BE2C (cell line): ENCODE measurements at regions not wholly inside any gene's neighbourhood (a gene's known extent, or its start where the extent isn't known, plus 50 kb on each side); places are given as distances from the start of the nearest gene placed in this dataset.

Source experiments
- DNase-seq: peaks from one replicate; pipeline ENCODE4 v3.0.0-alpha.2; 2020
- H3K27me3 ChIP-seq: fragments of 250-450 bp; sonication (Bioruptor Pico); 2 replicates; pipeline ENCODE4 v1.5.1; 2020; ENCODE audit warnings: mild to moderate bottlenecking
- H3K36me3 ChIP-seq: fragments of 250-450 bp; sonication (Bioruptor Pico); 2 replicates; pipeline ENCODE4 v1.5.1; 2020; ENCODE audit warnings: mild to moderate bottlenecking
- H3K4me1 ChIP-seq: fragments of 250-450 bp; sonication (Bioruptor Pico); 2 replicates; pipeline ENCODE4 v1.5.1; 2020
- H3K4me3 ChIP-seq: 2 replicates; pipeline ENCODE4 v1.5.1; 2011; ENCODE audit warnings: low read depth, low read length
- H3K9me3 ChIP-seq: fragments of 250-450 bp; sonication (Bioruptor Pico); 2 replicates; pipeline ENCODE4 v1.5.1; 2020
- TF ChIP-seq, protein P1 (sequence below): IDR thresholded peaks from 2 replicates; pipeline ENCODE4 v1.5.1; 2012; ENCODE audit warnings: mild to moderate bottlenecking, low read depth, low read length

DNA sequence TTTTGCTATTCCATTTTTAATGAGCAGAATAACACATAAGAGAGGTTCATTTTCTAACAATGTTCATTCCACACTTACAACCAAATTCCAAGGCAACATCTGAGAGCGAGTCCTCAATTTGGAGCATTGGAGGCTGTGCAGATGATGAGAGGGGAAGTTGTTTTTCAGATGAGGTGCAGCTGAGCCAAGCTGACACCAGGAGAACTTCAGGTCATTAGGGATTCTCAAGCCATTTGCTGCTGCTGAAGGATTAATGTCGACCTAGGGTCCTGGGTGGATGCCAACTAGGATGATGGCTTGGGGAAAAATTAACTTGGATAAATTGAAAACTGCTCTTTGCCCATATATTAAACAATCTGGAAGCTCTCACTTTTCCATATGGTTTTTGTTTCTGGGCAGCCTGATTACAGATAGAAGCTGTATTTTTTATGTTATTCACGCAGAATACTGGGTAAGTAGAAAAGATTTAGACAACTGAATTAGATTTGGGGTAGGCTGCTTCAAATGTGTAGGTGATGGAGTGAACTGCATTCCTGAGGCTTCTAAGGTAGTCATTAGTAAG lies 206.4 kb upstream of the SLC39A10 start:
- H3K4me3 ChIP-seq, result peak overlapping the region; percentile 36
- TF ChIP-seq, protein P1, sequence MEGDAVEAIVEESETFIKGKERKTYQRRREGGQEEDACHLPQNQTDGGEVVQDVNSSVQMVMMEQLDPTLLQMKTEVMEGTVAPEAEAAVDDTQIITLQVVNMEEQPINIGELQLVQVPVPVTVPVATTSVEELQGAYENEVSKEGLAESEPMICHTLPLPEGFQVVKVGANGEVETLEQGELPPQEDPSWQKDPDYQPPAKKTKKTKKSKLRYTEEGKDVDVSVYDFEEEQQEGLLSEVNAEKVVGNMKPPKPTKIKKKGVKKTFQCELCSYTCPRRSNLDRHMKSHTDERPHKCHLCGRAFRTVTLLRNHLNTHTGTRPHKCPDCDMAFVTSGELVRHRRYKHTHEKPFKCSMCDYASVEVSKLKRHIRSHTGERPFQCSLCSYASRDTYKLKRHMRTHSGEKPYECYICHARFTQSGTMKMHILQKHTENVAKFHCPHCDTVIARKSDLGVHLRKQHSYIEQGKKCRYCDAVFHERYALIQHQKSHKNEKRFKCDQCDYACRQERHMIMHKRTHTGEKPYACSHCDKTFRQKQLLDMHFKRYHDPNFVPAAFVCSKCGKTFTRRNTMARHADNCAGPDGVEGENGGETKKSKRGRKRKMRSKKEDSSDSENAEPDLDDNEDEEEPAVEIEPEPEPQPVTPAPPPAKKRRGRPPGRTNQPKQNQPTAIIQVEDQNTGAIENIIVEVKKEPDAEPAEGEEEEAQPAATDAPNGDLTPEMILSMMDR, result no peak
- no peaks in the 10 kb centered on the region for H3K36me3 ChIP-seq
- no peaks in the 10 kb centered on the region for H3K9me3 ChIP-seq
- H3K4me1 ChIP-seq, result peaks cover 11% of the 10 kb centered on the region
- no peaks in the 10 kb centered on the region for H3K27me3 ChIP-seq
- DNase-seq, result peak; percentile 38

DNA sequence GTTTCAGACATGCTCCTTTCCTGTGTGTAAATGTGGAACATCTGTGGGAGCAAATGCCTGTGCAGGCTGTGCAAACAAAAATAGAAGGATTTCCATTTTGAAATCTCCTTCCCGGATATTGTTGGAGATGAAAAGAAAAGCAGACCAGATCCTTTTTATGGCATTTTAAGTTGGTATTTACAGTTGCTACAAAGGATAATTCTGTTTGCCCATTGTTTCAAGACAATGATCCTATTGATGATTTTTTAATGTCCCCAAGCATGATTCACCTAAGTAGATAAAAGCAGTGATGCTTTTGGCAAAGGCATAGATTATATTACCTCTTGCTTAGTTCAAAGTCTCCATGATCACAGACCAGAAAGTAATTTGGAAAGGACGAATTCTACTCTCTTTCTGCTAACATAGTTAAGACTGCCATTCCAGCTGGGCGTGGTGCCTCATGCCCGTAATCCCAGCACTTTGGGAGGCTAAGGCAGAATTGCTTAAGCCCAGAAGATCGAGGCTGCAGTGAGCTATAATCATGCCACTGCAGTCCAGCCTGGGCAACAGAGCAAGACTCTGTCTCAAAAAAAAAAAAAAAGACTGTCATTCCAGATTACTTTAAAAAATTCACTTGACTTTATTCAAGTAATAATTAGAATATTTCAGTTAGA lies 209.6 kb upstream of the SLC39A10 start:
- Histone ChIP-seq H3K4me3 (no peak overlapping the region), H3K9me3 (no peaks in the 10 kb centered on the region), H3K27me3 (no peaks in the 10 kb centered on the region), H3K4me1 (peaks cover 11% of the 10 kb centered on the region), H3K36me3 (no peaks in the 10 kb centered on the region)
- DNase-seq, result no peak
- TF ChIP-seq, protein P1, result no peak

- no peaks in the 10 kb centered on the region for H3K36me3 ChIP-seq
- no peak overlapping the region for H3K4me3 ChIP-seq
- TF ChIP-seq, protein P1, result no peak
- H3K27me3 ChIP-seq, result no peaks in the 10 kb centered on the region
- no peaks in the 10 kb centered on the region for H3K9me3 ChIP-seq
- no peak for DNase-seq
- peaks cover 6% of the 10 kb centered on the region for H3K4me1 ChIP-seq
Measured at GRCh38 chr2:195445639-195446038, 211.4 kb upstream of the SLC39A10 start.

DNA sequence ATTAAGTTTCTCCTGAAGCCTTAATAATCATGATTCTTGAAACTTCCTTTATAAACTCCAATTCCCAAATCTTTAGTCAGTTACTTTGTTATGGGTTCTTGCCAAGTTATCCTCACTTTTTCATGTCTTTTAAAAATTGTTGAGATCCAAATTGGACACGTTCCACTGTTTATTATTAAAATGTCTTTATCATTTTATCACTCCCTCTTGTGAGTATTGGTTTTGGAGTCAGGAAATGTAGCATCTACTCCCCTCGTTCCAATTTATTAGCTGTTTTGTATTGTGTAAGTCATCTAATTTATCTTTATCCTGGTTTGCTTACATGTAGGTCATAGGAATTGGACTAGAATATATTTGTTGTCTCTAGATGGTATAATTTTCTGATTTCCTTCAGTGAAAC lies 213.1 kb upstream of the SLC39A10 start:
- H3K4me3 ChIP-seq, result no peak overlapping the region
- H3K27me3 ChIP-seq, result no peaks in the 10 kb centered on the region
- TF ChIP-seq, protein P1, result no peak
- no peaks in the 10 kb centered on the region for H3K9me3 ChIP-seq
- DNase-seq, result no peak
- H3K36me3 ChIP-seq, result no peaks in the 10 kb centered on the region
- no peaks in the 10 kb centered on the region for H3K4me1 ChIP-seq

DNA sequence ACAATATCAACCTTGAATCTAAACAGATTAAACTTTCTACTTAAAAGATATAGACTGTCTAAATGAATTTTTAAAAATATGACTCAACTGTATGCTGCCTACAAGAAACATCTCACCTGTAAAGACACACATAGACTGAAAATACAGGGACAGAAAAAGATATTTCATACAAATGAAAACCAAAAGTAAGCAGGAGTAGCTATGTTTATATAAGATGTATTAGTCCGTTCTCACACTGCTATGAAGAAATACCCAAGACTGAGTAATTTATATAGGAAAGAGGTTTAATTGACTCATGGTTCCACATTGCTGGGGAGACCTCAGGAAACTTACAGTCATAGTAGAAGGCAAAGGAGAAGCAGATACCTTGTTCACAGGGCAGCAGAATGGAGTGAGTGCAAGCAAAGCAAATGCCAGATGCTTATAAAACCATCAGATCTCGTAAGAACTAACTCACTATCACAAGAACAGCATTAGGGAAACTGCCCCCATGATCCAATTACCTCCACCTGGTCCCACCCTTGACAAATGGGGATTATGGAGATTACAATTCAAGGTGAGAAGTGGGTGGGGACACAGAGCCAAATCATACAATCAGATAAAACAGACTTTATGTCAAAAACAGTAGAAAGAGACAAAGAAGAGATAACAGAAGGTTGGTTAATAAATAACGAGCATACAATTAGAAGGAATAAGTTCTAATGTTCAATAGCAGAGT lies 214.4 kb upstream of the SLC39A10 start:
- TF ChIP-seq, protein P1, result no peak
- no peaks in the 10 kb centered on the region for H3K27me3 ChIP-seq
- no peak overlapping the region for H3K4me3 ChIP-seq

DNA sequence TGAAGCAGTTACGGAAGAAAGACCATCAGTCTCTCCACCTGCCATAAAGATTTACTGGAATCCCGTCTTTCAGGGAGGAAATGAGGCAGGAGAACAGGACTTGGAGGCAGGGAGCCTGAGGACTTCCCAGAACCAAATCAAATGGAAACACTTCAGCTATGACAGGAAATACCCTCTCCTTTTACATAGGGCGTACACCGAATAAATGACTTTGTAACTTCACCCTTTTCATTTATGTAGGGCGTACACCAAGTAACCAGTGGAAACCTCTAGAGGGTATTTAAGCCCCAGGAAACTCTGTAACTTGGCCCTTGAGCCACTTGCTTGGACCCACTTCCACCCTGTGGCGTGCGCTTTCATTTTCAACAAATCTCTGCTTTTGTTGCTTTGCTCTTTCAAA lies 218.3 kb upstream of the SLC39A10 start:
- DNase-seq, result no peak
- Histone ChIP-seq H3K27me3 (no peaks in the 10 kb centered on the region), H3K4me1 (no peaks in the 10 kb centered on the region), H3K4me3 (no peak overlapping the region), H3K9me3 (no peaks in the 10 kb centered on the region), H3K36me3 (no peaks in the 10 kb centered on the region)
- TF ChIP-seq, protein P1, result no peak

More for the DNA sequence above, 214.4 kb upstream of the SLC39A10 start:
- no peaks in the 10 kb centered on the region for H3K4me1 ChIP-seq
- no peaks in the 10 kb centered on the region for H3K9me3 ChIP-seq
- no peaks in the 10 kb centered on the region for H3K36me3 ChIP-seq
- no peak for DNase-seq
